GM06990 (cell line): ENCODE measurements at regions not wholly inside any gene's neighbourhood (a gene's known extent, or its start where the extent isn't known, plus 50 kb on each side); places are given as distances from the start of the nearest gene placed in this dataset.

Source experiments
- DNase-seq: peaks from one replicate; pipeline ENCODE4 v3.0.0-alpha.2; 2011; ENCODE audit not compliant: insufficient read length; ENCODE audit errors: extremely low read depth
- H3K27me3 ChIP-seq: replicated peaks from 2 replicates; pipeline ENCODE4 v1.6.0; 2011; ENCODE audit warnings: low read length; ENCODE audit not compliant: control insufficient read depth, insufficient read depth
- H3K36me3 ChIP-seq: 2 replicates; pipeline ENCODE4 v1.5.1; 2011; ENCODE audit warnings: low read length; ENCODE audit not compliant: control insufficient read depth, insufficient read depth
- H3K4me3 ChIP-seq: replicated peaks from 2 replicates; pipeline ENCODE4 v1.5.1; 2011; ENCODE audit warnings: low read depth, mild to moderate bottlenecking, control low read depth, low read length
- CTCF ChIP-seq: IDR thresholded peaks from 2 replicates; pipeline ENCODE4 v1.5.1; 2011; ENCODE audit warnings: low read length, control low read depth, mild to moderate bottlenecking, inconsistent platforms; ENCODE audit not compliant: insufficient read depth, poor library complexity, severe bottlenecking

- TF ChIP-seq CTCF: no peak
- DNase-seq: no peak
- no peaks in the 10 kb centered on the region for H3K27me3 ChIP-seq
- no peak overlapping the region for H3K4me3 ChIP-seq
- H3K36me3 ChIP-seq: no peaks in the 10 kb centered on the region
Observed at GRCh38 chr10:21463436-21463835, 62.0 kb downstream of the SKIDA1 start.

- TF ChIP-seq CTCF: no peak
- Histone ChIP-seq H3K36me3 (no peaks in the 10 kb centered on the region), H3K4me3 (no peak overlapping the region), H3K27me3 (no peaks in the 10 kb centered on the region; the same call in 1 of the 2 replicates)
- no peak for DNase-seq
Observed at GRCh38 chr10:21458126-21458871, 67.2 kb downstream of the SKIDA1 start.

- no peaks in the 10 kb centered on the region; the same call in 1 of the 2 replicates for H3K27me3 ChIP-seq
- TF ChIP-seq CTCF: no peak
- H3K4me3 ChIP-seq: no peak overlapping the region
- DNase-seq: no peak
- H3K36me3 ChIP-seq: no peaks in the 10 kb centered on the region
Observed at GRCh38 chr10:21456160-21456559, 69.3 kb downstream of the SKIDA1 start.

GRCh38 chr10:21452203-21452602 is 73.3 kb downstream of the SKIDA1 start:
- H3K4me3 ChIP-seq: no peak overlapping the region
- DNase-seq: no peak
- no peaks in the 10 kb centered on the region; the same call in 1 of the 2 replicates for H3K27me3 ChIP-seq
- no peaks in the 10 kb centered on the region for H3K36me3 ChIP-seq
- no peak for TF ChIP-seq CTCF

- no peak for TF ChIP-seq CTCF
Observed at GRCh38 chr10:21449288-21449966, 76.1 kb downstream of the SKIDA1 start.

GRCh38 chr10:21445163-21445562 is 80.3 kb downstream of the SKIDA1 start:
- Histone ChIP-seq H3K4me3 (no peak overlapping the region), H3K27me3 (no peaks in the 10 kb centered on the region), H3K36me3 (no peaks in the 10 kb centered on the region)
- TF ChIP-seq CTCF: no peak
- no peak for DNase-seq

More at GRCh38 chr10:21449288-21449966, 76.1 kb downstream of the SKIDA1 start:
- Histone ChIP-seq H3K4me3 (no peak overlapping the region), H3K27me3 (no peaks in the 10 kb centered on the region), H3K36me3 (no peaks in the 10 kb centered on the region)
- peak; percentile 54 for DNase-seq
